Keratinocyte (primary cell): ENCODE measurements at regions not wholly inside any gene's neighbourhood (a gene's known extent, or its start where the extent isn't known, plus 50 kb on each side); places are given as distances from the start of the nearest gene placed in this dataset.

ENCODE experiments used
- EZH2 ChIP-seq: IDR thresholded peaks from one replicate; pipeline ENCODE4 v1.6.1; 2012; ENCODE audit warnings: inconsistent platforms, mild to moderate bottlenecking, low read length, moderate library complexity
- TF ChIP-seq, protein P1 (sequence below), 3 experiments: IDR thresholded peaks in 1 of 3; conservative IDR thresholded peaks in 1 of 3; optimal IDR thresholded peaks in 1 of 3; 2 replicates in 2 of 3; 3 replicates in 1 of 3; pipeline versions ENCODE3 to v1.5.1; 2011; ENCODE audit warnings: low read length in 3 of 3, mild to moderate bottlenecking in 3 of 3, moderate library complexity in 2 of 3, control low read depth in 1 of 3, inconsistent platforms in 1 of 3; ENCODE audit not compliant: insufficient read depth in 2 of 3; ENCODE audit errors: extremely low read depth in 1 of 3

DNA sequence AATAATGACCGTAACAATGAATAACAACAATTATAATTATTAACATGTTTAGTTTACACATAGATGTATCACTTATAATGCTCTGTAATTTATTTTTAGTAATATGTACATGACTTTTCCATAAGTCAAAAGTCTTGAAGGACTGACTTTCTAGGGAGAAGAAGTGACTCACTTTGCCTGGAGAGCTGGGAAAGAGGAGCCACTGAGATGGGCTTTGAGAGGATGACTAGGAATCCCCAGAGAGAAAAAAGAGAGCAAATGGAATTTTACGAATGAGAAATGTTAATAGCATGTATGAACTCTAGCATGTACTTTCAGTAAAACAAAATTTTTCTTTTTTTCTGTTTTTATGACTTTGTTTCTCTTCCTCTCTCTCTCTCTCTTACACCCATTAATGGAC is 67.8 kb upstream of the RALY start:
- TF ChIP-seq, protein P1, sequence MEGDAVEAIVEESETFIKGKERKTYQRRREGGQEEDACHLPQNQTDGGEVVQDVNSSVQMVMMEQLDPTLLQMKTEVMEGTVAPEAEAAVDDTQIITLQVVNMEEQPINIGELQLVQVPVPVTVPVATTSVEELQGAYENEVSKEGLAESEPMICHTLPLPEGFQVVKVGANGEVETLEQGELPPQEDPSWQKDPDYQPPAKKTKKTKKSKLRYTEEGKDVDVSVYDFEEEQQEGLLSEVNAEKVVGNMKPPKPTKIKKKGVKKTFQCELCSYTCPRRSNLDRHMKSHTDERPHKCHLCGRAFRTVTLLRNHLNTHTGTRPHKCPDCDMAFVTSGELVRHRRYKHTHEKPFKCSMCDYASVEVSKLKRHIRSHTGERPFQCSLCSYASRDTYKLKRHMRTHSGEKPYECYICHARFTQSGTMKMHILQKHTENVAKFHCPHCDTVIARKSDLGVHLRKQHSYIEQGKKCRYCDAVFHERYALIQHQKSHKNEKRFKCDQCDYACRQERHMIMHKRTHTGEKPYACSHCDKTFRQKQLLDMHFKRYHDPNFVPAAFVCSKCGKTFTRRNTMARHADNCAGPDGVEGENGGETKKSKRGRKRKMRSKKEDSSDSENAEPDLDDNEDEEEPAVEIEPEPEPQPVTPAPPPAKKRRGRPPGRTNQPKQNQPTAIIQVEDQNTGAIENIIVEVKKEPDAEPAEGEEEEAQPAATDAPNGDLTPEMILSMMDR (optimal IDR thresholded peaks at IDR 0.05 in 1 of 3, IDR thresholded peaks at IDR 0.05 in 1 of 3, conservative IDR thresholded peaks at IDR 0.05 in 1 of 3; ENCODE audit: extremely low read depth in 1 of 3, insufficient read depth in 2 of 3, low read length in 3 of 3) = no peak
- TF ChIP-seq EZH2 = no peak
